SK-N-SH (cell line): ENCODE measurements at regions not wholly inside any gene's neighbourhood (a gene's known extent, or its start where the extent isn't known, plus 50 kb on each side); places are given as distances from the start of the nearest gene placed in this dataset.

Experiments
- CTCF ChIA-PET: fragments of 300-600, 350-600 bp; formaldehyde crosslinking; extraction: SDS; loops from one replicate; lab custom pipeline; 2021; lab: Yijun Ruan, JAX
- POLR2A ChIA-PET: fragments of 350-600 bp; sonication (Branson Sonifier 250); formaldehyde crosslinking; extraction: SDS; loops from one replicate; lab custom pipeline; 2020; ENCODE audit warnings: antibody characterized with exemption, inconsistent platforms; lab: Yijun Ruan, JAX
- DNase-seq: peaks from one replicate; pipeline ENCODE4 v3.0.0; 2012
- H2AFZ ChIP-seq: fragments of 200-600 bp; sonication (generic); 2 replicates; pipeline ENCODE4 v1.8.1; 2016; ENCODE audit warnings: antibody characterized with exemption, mild to moderate bottlenecking, low read depth
- H3F3A ChIP-seq: fragments of 200-600 bp; sonication (generic); replicated peaks from 2 replicates; pipeline ENCODE3; 2016; ENCODE audit warnings: antibody characterized with exemption, mild to moderate bottlenecking; ENCODE audit not compliant: insufficient read depth
- H3K27ac ChIP-seq, 2 experiments: fragments of 200-500 bp in 1 of 2; fragments of 200-600 bp in 1 of 2; sonication (Bioruptor generic) in 1 of 2; sonication (generic), shearing (Covaris generic) in 1 of 2; 2 replicates each; pipeline versions ENCODE4 v1.5.1 to v1.6.1; 2014 to 2016; ENCODE audit warnings: low read depth in 2 of 2, inconsistent platforms in 1 of 2, low read length in 1 of 2, mild to moderate bottlenecking in 1 of 2, mixed read lengths in 1 of 2
- H3K27me3 ChIP-seq: fragments of 200-600 bp; sonication (generic), shearing (Covaris generic); 2 replicates; pipeline ENCODE4 v1.6.1; 2016; ENCODE audit warnings: mixed run types; ENCODE audit not compliant: insufficient read depth
- H3K36me3 ChIP-seq, 2 experiments: fragments of 200-500 bp in 1 of 2; fragments of 200-600 bp in 1 of 2; sonication (Bioruptor generic) in 1 of 2; sonication (generic) in 1 of 2; replicated peaks in 1 of 2; 2 replicates each; pipeline versions ENCODE3 to v1.5.1; 2014 to 2016; ENCODE audit warnings: low read length in 1 of 2, mild to moderate bottlenecking in 1 of 2; ENCODE audit not compliant: insufficient read depth in 2 of 2, control insufficient read depth in 1 of 2
- H3K4me1 ChIP-seq, 2 experiments: fragments of 200-500 bp in 1 of 2; fragments of 200-600 bp in 1 of 2; sonication (Bioruptor generic) in 1 of 2; sonication (generic), shearing (Covaris generic) in 1 of 2; 2 replicates each; pipeline versions ENCODE4 v1.5.1 to v1.6.1; 2014 to 2016; ENCODE audit warnings: low read depth in 1 of 2, low read length in 1 of 2, mixed run types in 1 of 2; ENCODE audit not compliant: insufficient read depth in 2 of 2, control insufficient read depth in 1 of 2
- H3K4me2 ChIP-seq: fragments of 200-600 bp; sonication (generic), shearing (Covaris generic); 2 replicates; pipeline ENCODE4 v1.6.1; 2017; ENCODE audit warnings: mixed run types
- H3K4me3 ChIP-seq, 2 experiments: fragments of 200-500 bp in 1 of 2; fragments of 200-600 bp in 1 of 2; sonication (Bioruptor generic) in 1 of 2; sonication (generic), shearing (Covaris generic) in 1 of 2; 2 replicates each; pipeline versions ENCODE4 v1.5.1 to v1.8.1; 2014 to 2016; ENCODE audit warnings: low read depth in 2 of 2, inconsistent platforms in 1 of 2, low read length in 1 of 2, mild to moderate bottlenecking in 1 of 2, mixed read lengths in 1 of 2, moderate library complexity in 1 of 2
- H3K79me2 ChIP-seq: fragments of 200-600 bp; sonication (generic); 2 replicates; pipeline ENCODE4 v1.8.1; 2017; ENCODE audit warnings: mild to moderate bottlenecking; ENCODE audit not compliant: insufficient read depth
- H3K9ac ChIP-seq: fragments of 200-600 bp; sonication (generic); 2 replicates; pipeline ENCODE4 v1.6.1; 2017; ENCODE audit warnings: mixed run types
- H3K9me2 ChIP-seq: fragments of 200-600 bp; sonication (generic); 2 replicates; pipeline ENCODE4 v1.6.1; 2017; ENCODE audit warnings: mixed run types
- H3K9me3 ChIP-seq: fragments of 200-600 bp; sonication (generic); 2 replicates; pipeline ENCODE4 v1.6.1; 2017; ENCODE audit warnings: mixed run types, mild to moderate bottlenecking, moderate library complexity
- H4K20me1 ChIP-seq: fragments of 200-600 bp; sonication (generic); 2 replicates; pipeline ENCODE4 v1.6.1; 2017; ENCODE audit warnings: mild to moderate bottlenecking, mixed run types; ENCODE audit not compliant: insufficient read depth
- CTCF ChIP-seq: fragments of 200-600 bp; sonication (generic); IDR thresholded peaks from 2 replicates; pipeline ENCODE4 v1.6.1; 2017; ENCODE audit warnings: antibody characterized with exemption, mild to moderate bottlenecking, moderate library complexity
- ELF1 ChIP-seq: IDR thresholded peaks from 2 replicates; pipeline ENCODE4 v1.4.0; 2012
- FOXJ3 ChIP-seq: sonication (generic); formaldehyde crosslinking; IDR thresholded peaks from 2 replicates; pipeline ENCODE4 v1.5.1; 2020; ENCODE audit warnings: mild to moderate bottlenecking, missing genetic modification reagents
- JUND ChIP-seq: IDR thresholded peaks from 2 replicates; pipeline ENCODE4 v1.4.0; 2012
- MEF2A ChIP-seq: IDR thresholded peaks from 2 replicates; pipeline ENCODE4 v1.4.0; 2012; ENCODE audit warnings: low read depth, borderline replicate concordance
- MXI1 ChIP-seq: IDR thresholded peaks from 2 replicates; pipeline ENCODE4 v1.6.1; 2012; ENCODE audit warnings: mild to moderate bottlenecking, low read depth, low read length, improper control_type of control experiment
- NRF1 ChIP-seq: IDR thresholded peaks from 2 replicates; pipeline ENCODE4 v1.6.1; 2012; ENCODE audit warnings: low read depth, mild to moderate bottlenecking, low read length
- PBX3 ChIP-seq: IDR thresholded peaks from 2 replicates; pipeline ENCODE4; 2012
- RCOR1 ChIP-seq: fragments of 150-350 bp; IDR thresholded peaks from 2 replicates; pipeline ENCODE4 v1.6.1; 2017; ENCODE audit warnings: antibody characterized with exemption, low read length
- RFX5 ChIP-seq: IDR thresholded peaks from 2 replicates; pipeline ENCODE4 v1.6.1; 2012; ENCODE audit warnings: mild to moderate bottlenecking, improper control_type of control experiment, low read length
- SIN3A ChIP-seq: IDR thresholded peaks from 2 replicates; pipeline ENCODE4 v1.6.1; 2012; ENCODE audit warnings: low read depth, mild to moderate bottlenecking, low read length, moderate library complexity, borderline replicate concordance
- SMC3 ChIP-seq: IDR thresholded peaks from 2 replicates; pipeline ENCODE4 v1.6.1; 2012; ENCODE audit warnings: low read depth, low read length, improper control_type of control experiment
- TCF12 ChIP-seq: IDR thresholded peaks from 2 replicates; pipeline ENCODE4 v1.4.0; 2012
- TEAD4 ChIP-seq: IDR thresholded peaks from 2 replicates; pipeline ENCODE4 v1.4.0; 2012; ENCODE audit warnings: mild to moderate bottlenecking, borderline replicate concordance; ENCODE audit not compliant: insufficient read depth
- YY1 ChIP-seq: IDR thresholded peaks from 2 replicates; pipeline ENCODE4 v1.4.0; 2012; ENCODE audit warnings: low read depth, mild to moderate bottlenecking
- WGBS: methylation state at CpG from one replicate; pipeline ENCODE4 v1.1.6; 2017; ENCODE audit warnings: low lambda C conversion rate; 5-methylcytosine and 5-hydroxymethylcytosine counted together
- TF ChIP-seq, protein P1 (sequence below): IDR thresholded peaks from 2 replicates; pipeline ENCODE4 v1.4.0; 2012; ENCODE audit warnings: low read depth, borderline replicate concordance
- TF ChIP-seq, protein P2 (sequence below): IDR thresholded peaks from 2 replicates; pipeline ENCODE4 v1.4.0; 2012; ENCODE audit warnings: low read depth, borderline replicate concordance
- TF ChIP-seq, protein P3 (sequence below): IDR thresholded peaks from 2 replicates; pipeline ENCODE4 v1.4.0; 2012; ENCODE audit warnings: low read depth

DNA sequence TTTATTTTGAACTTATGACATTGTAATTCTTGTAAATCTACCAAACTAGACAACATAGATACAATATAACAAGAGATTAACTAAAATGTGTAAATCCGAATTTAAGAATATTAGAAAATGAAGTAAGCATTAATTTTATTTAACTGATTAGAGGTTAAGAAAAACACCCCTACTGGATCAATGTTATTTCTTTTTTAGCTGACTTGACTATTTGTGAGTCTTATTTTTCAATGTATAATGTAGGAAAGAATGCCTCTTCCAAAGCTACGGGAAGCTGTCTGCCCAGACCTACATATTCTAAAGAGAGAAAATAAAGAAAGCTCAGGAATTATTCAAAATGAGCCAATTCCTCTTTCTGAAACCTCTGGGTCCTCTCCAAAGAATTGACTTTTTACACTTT lies 490.8 kb upstream of the CDH7 start:
- no peak overlapping the region for H3K27ac ChIP-seq
- H3K9ac ChIP-seq: no peak overlapping the region
- TF ChIP-seq NRF1: no peak
- TF ChIP-seq TCF12: no peak
- TF ChIP-seq ELF1: no peak
- TF ChIP-seq, protein P1, sequence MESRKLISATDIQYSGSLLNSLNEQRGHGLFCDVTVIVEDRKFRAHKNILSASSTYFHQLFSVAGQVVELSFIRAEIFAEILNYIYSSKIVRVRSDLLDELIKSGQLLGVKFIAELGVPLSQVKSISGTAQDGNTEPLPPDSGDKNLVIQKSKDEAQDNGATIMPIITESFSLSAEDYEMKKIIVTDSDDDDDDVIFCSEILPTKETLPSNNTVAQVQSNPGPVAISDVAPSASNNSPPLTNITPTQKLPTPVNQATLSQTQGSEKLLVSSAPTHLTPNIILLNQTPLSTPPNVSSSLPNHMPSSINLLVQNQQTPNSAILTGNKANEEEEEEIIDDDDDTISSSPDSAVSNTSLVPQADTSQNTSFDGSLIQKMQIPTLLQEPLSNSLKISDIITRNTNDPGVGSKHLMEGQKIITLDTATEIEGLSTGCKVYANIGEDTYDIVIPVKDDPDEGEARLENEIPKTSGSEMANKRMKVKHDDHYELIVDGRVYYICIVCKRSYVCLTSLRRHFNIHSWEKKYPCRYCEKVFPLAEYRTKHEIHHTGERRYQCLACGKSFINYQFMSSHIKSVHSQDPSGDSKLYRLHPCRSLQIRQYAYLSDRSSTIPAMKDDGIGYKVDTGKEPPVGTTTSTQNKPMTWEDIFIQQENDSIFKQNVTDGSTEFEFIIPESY: no peak
- TF ChIP-seq, protein P2, sequence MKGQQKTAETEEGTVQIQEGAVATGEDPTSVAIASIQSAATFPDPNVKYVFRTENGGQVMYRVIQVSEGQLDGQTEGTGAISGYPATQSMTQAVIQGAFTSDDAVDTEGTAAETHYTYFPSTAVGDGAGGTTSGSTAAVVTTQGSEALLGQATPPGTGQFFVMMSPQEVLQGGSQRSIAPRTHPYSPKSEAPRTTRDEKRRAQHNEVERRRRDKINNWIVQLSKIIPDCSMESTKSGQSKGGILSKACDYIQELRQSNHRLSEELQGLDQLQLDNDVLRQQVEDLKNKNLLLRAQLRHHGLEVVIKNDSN: no peak
- TF ChIP-seq MXI1: no peak
- TF ChIP-seq JUND: no peak
- TF ChIP-seq SIN3A: no peak
- no peak for TF ChIP-seq PBX3
- TF ChIP-seq SMC3: no peak
- no peak for TF ChIP-seq MEF2A
- no peak for TF ChIP-seq TEAD4
- TF ChIP-seq CTCF: no peak
- no peaks in the 10 kb centered on the region for H3K4me1 ChIP-seq
- no peak overlapping the region for H3K4me3 ChIP-seq
- WGBS: 18% methylated on average over 2 of the region's 2 CpGs
- no peaks in the 10 kb centered on the region for H3K27me3 ChIP-seq
- no peak overlapping the region for H3K4me2 ChIP-seq
- ChIA-PET POLR2A (no interaction called here), CTCF (no interaction called here)
- no peak for DNase-seq
- no peak overlapping the region for H2AFZ ChIP-seq
- H3K79me2 ChIP-seq: no peaks in the 10 kb centered on the region
- H3F3A ChIP-seq: no peaks in the 10 kb centered on the region
- no peaks in the 10 kb centered on the region for H3K9me2 ChIP-seq
- H3K36me3 ChIP-seq: no peaks in the 10 kb centered on the region
- no peaks in the 10 kb centered on the region for H4K20me1 ChIP-seq
- H3K9me3 ChIP-seq: no peaks in the 10 kb centered on the region

GRCh38 chr18:65259403-65259802 lies 491.4 kb upstream of the CDH7 start:
- H3K9me2 ChIP-seq: no peaks in the 10 kb centered on the region
- no peak overlapping the region for H3K9ac ChIP-seq
- TF ChIP-seq RCOR1: no peak
- TF ChIP-seq MXI1: no peak
- no peak for TF ChIP-seq TCF12
- no peak for TF ChIP-seq YY1
- no peak for TF ChIP-seq RFX5
- no peak for TF ChIP-seq FOXJ3 (CRISPR knock-in tag)
- TF ChIP-seq, protein P1: no peak
- TF ChIP-seq, protein P3, sequence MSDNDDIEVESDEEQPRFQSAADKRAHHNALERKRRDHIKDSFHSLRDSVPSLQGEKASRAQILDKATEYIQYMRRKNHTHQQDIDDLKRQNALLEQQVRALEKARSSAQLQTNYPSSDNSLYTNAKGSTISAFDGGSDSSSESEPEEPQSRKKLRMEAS: no peak
- no peak for TF ChIP-seq SIN3A
- H3F3A ChIP-seq: no peaks in the 10 kb centered on the region
- no peaks in the 10 kb centered on the region for H4K20me1 ChIP-seq
- H3K4me3 ChIP-seq: no peak overlapping the region
- H3K79me2 ChIP-seq: no peaks in the 10 kb centered on the region
- H3K9me3 ChIP-seq: no peaks in the 10 kb centered on the region
- no peaks in the 10 kb centered on the region for H3K4me1 ChIP-seq
- ChIA-PET POLR2A (no interaction called here), CTCF (no interaction called here)
- H3K27me3 ChIP-seq: no peaks in the 10 kb centered on the region
- H2AFZ ChIP-seq: no peak overlapping the region
- H3K36me3 ChIP-seq: no peaks in the 10 kb centered on the region
- WGBS: 43% methylated on average over 2 of the region's 2 CpGs
- H3K4me2 ChIP-seq: no peak overlapping the region
- no peak for DNase-seq
- no peak overlapping the region for H3K27ac ChIP-seq
